Endodermal cell (in vitro differentiated cells): ENCODE measurements at regions not wholly inside any gene's neighbourhood (a gene's known extent, or its start where the extent isn't known, plus 50 kb on each side); places are given as distances from the start of the nearest gene placed in this dataset.
"Not testable (repeated sequence)": the region's sequence is repeated elsewhere in the genome, so short reads cannot be mapped to it uniquely, and the experiment has no call there.

Source experiments
- DNase-seq: peaks from one replicate; pipeline ENCODE4 v3.0.0-alpha.2; 2017
- H3K27ac ChIP-seq: 2 replicates; pipeline ENCODE4 v1.5.1; 2013; ENCODE audit warnings: mild to moderate bottlenecking, low read depth, low read length, moderate library complexity
- H3K27me3 ChIP-seq: 2 replicates; pipeline ENCODE4 v1.6.1; 2013; ENCODE audit warnings: mild to moderate bottlenecking, low read length, moderate library complexity; ENCODE audit not compliant: insufficient read depth, control insufficient read depth, poor library complexity, severe bottlenecking
- H3K36me3 ChIP-seq: 2 replicates; pipeline ENCODE4 v1.7.0; 2013; ENCODE audit warnings: mild to moderate bottlenecking, low read length, moderate library complexity; ENCODE audit not compliant: control insufficient read depth, insufficient read depth
- H3K4me1 ChIP-seq: one replicate; pipeline ENCODE4 v1.7.0; 2013; ENCODE audit warnings: low read length; ENCODE audit not compliant: control insufficient read depth, insufficient read depth
- H3K4me3 ChIP-seq: 2 replicates; pipeline ENCODE4 v1.5.1; 2013; ENCODE audit warnings: mild to moderate bottlenecking, low read length, moderate library complexity
- H3K9ac ChIP-seq: 2 replicates; pipeline ENCODE4 v1.6.1; 2013; ENCODE audit warnings: mild to moderate bottlenecking, low read length, moderate library complexity; ENCODE audit not compliant: poor library complexity, severe bottlenecking; ENCODE audit errors: extremely low read depth
- H3K9me3 ChIP-seq: 2 replicates; pipeline ENCODE4 v1.6.1; 2013; ENCODE audit warnings: mild to moderate bottlenecking, low read length, moderate library complexity; ENCODE audit not compliant: control insufficient read depth
- H3K27ac Mint-ChIP-seq: 2 replicates; pipeline ENCODE4 v1.8.0; 2020; ENCODE audit warnings: mixed read lengths
- H3K27me3 Mint-ChIP-seq: 2 replicates; pipeline ENCODE4 v1.8.0; 2021; ENCODE audit warnings: mild to moderate bottlenecking, mixed read lengths; ENCODE audit not compliant: insufficient read depth
- H3K36me3 Mint-ChIP-seq: 2 replicates; pipeline ENCODE4 v1.8.0; 2020; ENCODE audit warnings: low read depth, mixed read lengths
- H3K4me1 Mint-ChIP-seq: 2 replicates; pipeline ENCODE4 v1.8.0; 2020; ENCODE audit warnings: mixed read lengths
- H3K4me3 Mint-ChIP-seq: 2 replicates; pipeline ENCODE4 v1.8.0; 2020; ENCODE audit warnings: mild to moderate bottlenecking, moderate library complexity, mixed read lengths
- H3K9me3 Mint-ChIP-seq: 2 replicates; pipeline ENCODE4 v1.8.0; 2020; ENCODE audit warnings: mild to moderate bottlenecking, mixed read lengths
- WGBS, 2 experiments: methylation state at CpG; one replicate each; pipeline versions ENCODE4 v1.1.5 to v1.1.7; 2013; ENCODE audit warnings: missing lambda C conversion rate in 2 of 2, mixed read lengths in 1 of 2; ENCODE audit not compliant: insufficient coverage in 1 of 2, insufficient read length in 1 of 2; 5-methylcytosine and 5-hydroxymethylcytosine counted together
- TF ChIP-seq, protein P1 (sequence below): fragments of 200-600 bp; sonication (generic); conservative IDR thresholded peaks from 2 replicates; pipeline ENCODE4 v1.5.0; 2021; ENCODE audit warnings: antibody characterized with exemption, mild to moderate bottlenecking

- peaks cover 5% of the 10 kb centered on the region for H3K4me1 ChIP-seq
- no peaks in the 10 kb centered on the region for H3K27me3 Mint-ChIP-seq
- no peaks in the 10 kb centered on the region for H3K27me3 ChIP-seq
- peaks cover 11% of the 10 kb centered on the region for H3K4me1 Mint-ChIP-seq
- no peak overlapping the region for H3K9ac ChIP-seq
- no peak overlapping the region for H3K4me3 ChIP-seq
- DNase-seq = no peak
- no peaks in the 10 kb centered on the region for H3K36me3 ChIP-seq
- no peaks in the 10 kb centered on the region for H3K36me3 Mint-ChIP-seq
- no peak overlapping the region for H3K27ac ChIP-seq
- no peaks in the 10 kb centered on the region for H3K9me3 ChIP-seq
- no CpG with 5 or more reads among the region's 2 CpGs for WGBS, 2 experiments
- no peak overlapping the region for H3K4me3 Mint-ChIP-seq
- TF ChIP-seq, protein P1, sequence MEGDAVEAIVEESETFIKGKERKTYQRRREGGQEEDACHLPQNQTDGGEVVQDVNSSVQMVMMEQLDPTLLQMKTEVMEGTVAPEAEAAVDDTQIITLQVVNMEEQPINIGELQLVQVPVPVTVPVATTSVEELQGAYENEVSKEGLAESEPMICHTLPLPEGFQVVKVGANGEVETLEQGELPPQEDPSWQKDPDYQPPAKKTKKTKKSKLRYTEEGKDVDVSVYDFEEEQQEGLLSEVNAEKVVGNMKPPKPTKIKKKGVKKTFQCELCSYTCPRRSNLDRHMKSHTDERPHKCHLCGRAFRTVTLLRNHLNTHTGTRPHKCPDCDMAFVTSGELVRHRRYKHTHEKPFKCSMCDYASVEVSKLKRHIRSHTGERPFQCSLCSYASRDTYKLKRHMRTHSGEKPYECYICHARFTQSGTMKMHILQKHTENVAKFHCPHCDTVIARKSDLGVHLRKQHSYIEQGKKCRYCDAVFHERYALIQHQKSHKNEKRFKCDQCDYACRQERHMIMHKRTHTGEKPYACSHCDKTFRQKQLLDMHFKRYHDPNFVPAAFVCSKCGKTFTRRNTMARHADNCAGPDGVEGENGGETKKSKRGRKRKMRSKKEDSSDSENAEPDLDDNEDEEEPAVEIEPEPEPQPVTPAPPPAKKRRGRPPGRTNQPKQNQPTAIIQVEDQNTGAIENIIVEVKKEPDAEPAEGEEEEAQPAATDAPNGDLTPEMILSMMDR = no peak
- H3K27ac Mint-ChIP-seq = no peak overlapping the region
- H3K9me3 Mint-ChIP-seq = no peaks in the 10 kb centered on the region
Measured at GRCh38 chr6:100301731-100302130, 163.0 kb downstream of the SIM1 start.

DNA sequence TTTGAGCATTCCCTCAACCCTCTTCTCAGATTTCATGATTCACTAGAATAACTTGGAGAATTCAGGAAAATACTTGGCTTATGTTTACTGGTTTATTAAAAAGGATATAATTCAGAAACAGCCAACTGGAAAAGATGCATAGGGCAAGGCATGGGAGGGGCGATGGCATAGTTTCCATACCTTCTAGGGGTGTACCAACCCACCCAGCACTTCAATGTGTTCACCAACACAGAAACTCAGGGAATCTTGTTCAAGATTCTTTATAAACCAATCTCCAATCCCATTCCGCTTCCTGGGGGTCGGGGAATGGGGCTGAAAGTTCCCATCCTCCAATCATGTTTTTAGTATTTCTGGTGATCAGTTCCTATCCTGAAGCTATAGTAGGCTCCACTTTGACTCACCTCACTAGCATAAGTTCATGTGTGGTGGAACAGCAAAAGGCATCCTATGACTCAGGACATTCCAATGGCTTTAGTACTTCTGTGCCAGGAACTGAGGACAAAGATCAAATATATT is 164.4 kb downstream of the SIM1 start:
- Histone ChIP-seq H3K9ac (no peak overlapping the region), H3K9me3 (no peaks in the 10 kb centered on the region), H3K4me3 (no peak overlapping the region), H3K27me3 (no peaks in the 10 kb centered on the region), H3K36me3 (no peaks in the 10 kb centered on the region), H3K27ac (no peak overlapping the region), H3K4me1 (peaks cover 6% of the 10 kb centered on the region)
- Mint-ChIP-seq H3K36me3 (no peaks in the 10 kb centered on the region), H3K9me3 (no peaks in the 10 kb centered on the region), H3K27me3 (no peaks in the 10 kb centered on the region), H3K4me3 (no peak overlapping the region), H3K4me1 (peaks cover 13% of the 10 kb centered on the region), H3K27ac (no peak overlapping the region)
- TF ChIP-seq, protein P1 = no peak
- WGBS, 2 experiments = 61 to 85% methylated on average over 2 to 3 of the region's 3 CpGs
- DNase-seq = no peak

- peak overlapping the region; percentile 2 for H3K27ac Mint-ChIP-seq
- no peaks in the 10 kb centered on the region for H3K36me3 Mint-ChIP-seq
- no peak overlapping the region for H3K9ac ChIP-seq
Measured at GRCh38 chr6:100296810-100297544, 167.7 kb downstream of the SIM1 start.

DNA sequence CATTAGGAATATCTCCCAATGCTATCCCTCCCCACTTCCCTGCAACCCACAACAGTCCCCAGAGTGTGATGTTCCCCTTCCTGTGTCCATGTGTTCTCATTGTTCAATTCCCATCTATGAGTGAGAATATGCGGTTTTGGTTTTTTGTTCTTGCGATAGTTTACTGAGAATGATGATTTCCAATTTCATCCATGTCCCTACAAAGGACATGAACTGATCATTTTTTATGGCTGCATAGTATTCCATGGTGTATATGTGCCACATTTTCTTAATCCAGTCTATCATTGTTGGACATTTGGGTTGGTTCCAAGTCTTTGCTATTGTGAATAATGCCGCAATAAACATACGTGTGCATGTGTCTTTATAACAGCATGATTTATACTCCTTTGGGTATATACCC is 169.5 kb downstream of the SIM1 start:
- H3K4me3 ChIP-seq, H3K36me3 ChIP-seq, DNase-seq, H3K36me3 Mint-ChIP-seq, H3K9me3 Mint-ChIP-seq, H3K9me3 ChIP-seq, H3K27ac Mint-ChIP-seq, H3K27ac ChIP-seq, H3K27me3 Mint-ChIP-seq, H3K9ac ChIP-seq, H3K4me1 ChIP-seq, H3K27me3 ChIP-seq, H3K4me3 Mint-ChIP-seq: not testable (repeated sequence)
- H3K4me1 Mint-ChIP-seq = peaks cover 15% of the 10 kb centered on the region
- no CpG with 5 or more reads among the region's 4 CpGs for WGBS, 2 experiments

More at GRCh38 chr6:100296810-100297544, 167.7 kb downstream of the SIM1 start:
- Mint-ChIP-seq H3K27me3 (no peaks in the 10 kb centered on the region), H3K4me3 (no peak overlapping the region), H3K4me1 (peaks cover 11% of the 10 kb centered on the region), H3K9me3 (no peaks in the 10 kb centered on the region)
- Histone ChIP-seq H3K27me3 (no peaks in the 10 kb centered on the region), H3K9me3 (no peaks in the 10 kb centered on the region), H3K4me3 (no peak overlapping the region), H3K4me1 (peaks cover 6% of the 10 kb centered on the region), H3K36me3 (no peaks in the 10 kb centered on the region), H3K27ac (no peak overlapping the region)
- TF ChIP-seq, protein P1 = no peak
- no peak for DNase-seq
- WGBS, 2 experiments = 69 to 83% methylated on average over 2 of the region's 3 CpGs
